GM10266 (cell line): ENCODE measurements at regions not wholly inside any gene's neighbourhood (a gene's known extent, or its start where the extent isn't known, plus 50 kb on each side); places are given as distances from the start of the nearest gene placed in this dataset.

Experiments
- DNase-seq: peaks from one replicate; pipeline ENCODE4 v3.0.0; 2012; ENCODE audit errors: extremely low spot score
- TF ChIP-seq, protein P1 (sequence below): IDR thresholded peaks from 2 replicates; pipeline ENCODE4 v1.5.1; 2012; ENCODE audit warnings: mild to moderate bottlenecking, low read depth; ENCODE audit not compliant: control insufficient read depth, insufficient read depth; ENCODE audit errors: missing control alignments

DNA sequence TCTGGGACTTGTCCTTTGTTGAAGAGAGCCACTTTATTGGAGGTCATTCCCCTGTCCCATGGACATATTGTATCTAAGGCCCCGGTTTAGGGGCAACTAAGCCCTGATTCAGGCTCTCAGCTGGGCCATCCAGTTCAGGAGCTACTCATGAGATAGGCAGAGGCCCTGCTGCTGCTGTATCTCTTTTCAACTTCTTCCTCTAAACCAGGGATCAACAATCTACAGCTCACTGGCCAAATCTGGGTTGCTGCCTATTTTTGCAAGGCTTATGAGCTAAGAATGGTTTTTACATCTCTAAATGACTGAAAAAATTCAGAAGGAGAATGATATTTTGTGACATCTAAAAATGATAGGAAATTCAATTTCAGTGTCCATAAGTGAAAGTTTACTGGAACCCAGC is 166.8 kb upstream of the GLI3 start:
- no peak for DNase-seq
- TF ChIP-seq, protein P1, sequence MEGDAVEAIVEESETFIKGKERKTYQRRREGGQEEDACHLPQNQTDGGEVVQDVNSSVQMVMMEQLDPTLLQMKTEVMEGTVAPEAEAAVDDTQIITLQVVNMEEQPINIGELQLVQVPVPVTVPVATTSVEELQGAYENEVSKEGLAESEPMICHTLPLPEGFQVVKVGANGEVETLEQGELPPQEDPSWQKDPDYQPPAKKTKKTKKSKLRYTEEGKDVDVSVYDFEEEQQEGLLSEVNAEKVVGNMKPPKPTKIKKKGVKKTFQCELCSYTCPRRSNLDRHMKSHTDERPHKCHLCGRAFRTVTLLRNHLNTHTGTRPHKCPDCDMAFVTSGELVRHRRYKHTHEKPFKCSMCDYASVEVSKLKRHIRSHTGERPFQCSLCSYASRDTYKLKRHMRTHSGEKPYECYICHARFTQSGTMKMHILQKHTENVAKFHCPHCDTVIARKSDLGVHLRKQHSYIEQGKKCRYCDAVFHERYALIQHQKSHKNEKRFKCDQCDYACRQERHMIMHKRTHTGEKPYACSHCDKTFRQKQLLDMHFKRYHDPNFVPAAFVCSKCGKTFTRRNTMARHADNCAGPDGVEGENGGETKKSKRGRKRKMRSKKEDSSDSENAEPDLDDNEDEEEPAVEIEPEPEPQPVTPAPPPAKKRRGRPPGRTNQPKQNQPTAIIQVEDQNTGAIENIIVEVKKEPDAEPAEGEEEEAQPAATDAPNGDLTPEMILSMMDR = no peak

DNA sequence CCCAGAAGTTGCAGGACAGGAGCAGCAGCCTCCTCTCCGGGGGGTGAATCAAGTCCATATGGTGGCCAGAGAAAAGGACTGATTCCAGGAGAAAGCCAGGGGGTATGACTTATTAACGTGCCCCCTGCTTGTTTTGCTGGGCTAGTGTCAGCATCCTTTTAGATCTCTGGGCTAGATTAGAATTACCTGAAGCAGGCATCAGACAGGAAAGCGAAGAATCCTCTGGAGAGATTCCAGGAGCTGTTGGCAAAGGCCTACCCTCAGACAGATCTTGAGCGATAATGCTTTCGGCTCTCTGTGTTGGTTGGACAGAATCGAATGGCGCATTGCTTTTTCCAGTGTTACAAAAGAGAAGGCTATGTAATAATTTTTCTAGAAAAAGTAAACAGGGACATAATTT is 164.0 kb upstream of the GLI3 start:
- no peak for DNase-seq
- TF ChIP-seq, protein P1 = no peak

DNA sequence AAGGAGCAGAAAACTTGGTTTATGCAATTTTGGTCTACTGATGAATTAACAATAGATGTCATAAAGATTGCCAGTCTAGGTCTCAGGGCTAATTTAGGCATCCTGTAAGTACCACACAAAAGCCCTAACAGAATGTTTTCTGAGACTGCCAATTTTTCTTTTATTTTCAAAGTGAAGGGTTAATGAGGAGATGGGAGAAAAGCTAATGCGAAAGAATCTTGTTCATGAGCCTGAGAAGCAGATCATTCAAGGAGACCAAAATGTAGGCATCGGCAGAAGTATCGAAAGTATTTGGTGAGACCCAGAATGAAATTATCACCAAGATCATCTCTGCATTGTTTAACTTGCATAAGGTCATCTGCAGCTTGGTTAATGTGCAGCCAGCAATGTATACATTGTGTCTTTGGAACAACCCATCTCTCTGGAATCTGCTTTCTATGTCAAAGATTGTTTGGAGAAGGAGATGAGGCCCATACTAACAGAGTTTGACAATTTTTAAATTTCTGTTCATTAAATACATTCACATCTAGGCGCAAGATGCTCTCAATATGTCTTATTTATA is 163.3 kb upstream of the GLI3 start:
- DNase-seq = no peak
- TF ChIP-seq, protein P1 = no peak

DNA sequence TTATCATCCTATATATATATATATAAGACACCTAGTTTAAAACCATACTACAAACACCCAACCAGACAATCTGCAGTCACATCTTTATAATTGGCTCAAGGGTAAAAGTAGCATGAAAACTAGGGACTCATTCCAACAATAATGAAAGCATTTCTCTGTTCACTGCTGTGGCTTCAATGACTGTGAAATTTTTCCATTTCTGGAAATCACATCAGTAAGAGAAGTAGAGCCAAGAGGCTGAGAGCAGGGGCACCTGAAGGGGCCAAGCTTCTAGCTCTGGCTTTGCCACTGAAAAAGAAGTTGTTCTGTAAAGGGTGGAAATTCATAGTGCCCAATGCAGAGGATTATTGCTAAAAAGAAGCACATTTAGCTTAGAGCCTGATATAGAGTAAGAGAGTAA is 158.6 kb upstream of the GLI3 start:
- TF ChIP-seq, protein P1 = no peak
- no peak for DNase-seq

DNA sequence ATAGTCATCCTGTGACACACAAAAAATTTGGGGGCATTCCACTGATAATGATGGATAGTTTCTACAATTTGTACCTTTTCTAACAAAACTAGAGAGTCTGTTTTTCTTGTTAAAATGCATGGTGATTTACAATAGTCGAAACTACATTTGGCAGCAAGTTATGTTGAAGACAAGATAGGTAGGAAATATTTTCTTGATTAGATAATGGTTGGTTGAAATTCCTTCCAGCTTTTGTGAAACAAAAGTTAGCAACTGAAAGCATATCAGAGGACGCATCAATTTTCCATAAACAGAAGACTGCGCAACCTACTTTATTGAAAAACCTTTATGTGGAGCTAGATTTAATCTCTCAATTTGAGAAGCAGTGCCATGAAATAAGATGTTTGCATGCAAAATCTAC is 155.8 kb upstream of the GLI3 start:
- TF ChIP-seq, protein P1 = no peak
- no peak for DNase-seq

DNA sequence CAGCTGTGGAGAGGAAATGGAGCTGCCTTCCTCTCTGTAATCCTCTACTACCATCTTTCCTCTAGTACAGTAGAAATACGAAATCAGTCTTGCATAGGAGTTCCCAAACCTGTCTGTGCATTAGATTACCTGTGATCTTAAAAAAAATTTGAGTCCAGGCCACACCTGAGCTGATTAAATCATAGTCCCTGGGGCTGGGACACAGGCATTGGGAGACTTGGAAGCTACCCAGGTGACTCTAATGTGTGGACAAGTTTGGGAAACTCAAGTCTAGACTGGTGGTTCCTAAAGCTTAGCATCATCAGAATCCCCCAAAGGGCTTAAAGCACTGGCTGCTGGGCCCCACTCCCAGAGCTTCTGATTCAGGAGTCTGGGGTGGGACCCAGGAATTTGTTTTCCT is 152.7 kb upstream of the GLI3 start:
- DNase-seq = no peak
- TF ChIP-seq, protein P1 = no peak

DNA sequence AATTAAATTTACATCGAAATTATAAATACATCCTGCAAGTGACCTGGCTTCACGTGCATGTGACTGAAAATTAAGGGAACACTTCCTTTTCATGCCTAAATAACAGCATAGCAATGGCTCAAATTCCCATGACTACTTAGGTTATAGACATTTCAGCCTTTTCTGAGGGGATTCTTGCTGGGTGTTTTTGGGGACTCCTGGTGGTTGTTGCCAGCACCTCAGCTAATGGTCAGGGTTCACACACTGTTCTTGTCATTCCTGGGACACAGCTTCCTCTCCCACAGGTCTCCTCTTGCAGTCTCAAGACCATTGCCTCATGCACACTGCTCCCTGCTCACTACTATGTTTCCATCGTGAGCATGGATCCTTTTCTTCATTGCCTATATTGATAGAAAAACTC is 148.9 kb upstream of the GLI3 start:
- TF ChIP-seq, protein P1 = no peak
- no peak for DNase-seq
